ACC112 (cell line): ENCODE measurements at regions not wholly inside any gene's neighbourhood (a gene's known extent, or its start where the extent isn't known, plus 50 kb on each side); places are given as distances from the start of the nearest gene placed in this dataset.

Experiments used
- H2AFZ ChIP-seq: fragments of 200-600 bp; sonication (generic); one replicate; pipeline ENCODE4 v1.6.0; 2017; ENCODE audit warnings: antibody characterized with exemption, low read length; ENCODE audit not compliant: unreplicated experiment
- H3K27ac ChIP-seq: fragments of 200-600 bp; sonication (generic); 2 replicates; pipeline ENCODE4 v1.5.1; 2014; ENCODE audit warnings: low read depth, mild to moderate bottlenecking, antibody characterized with exemption, low read length, moderate library complexity
- H3K27me3 ChIP-seq: fragments of 200-600 bp; sonication (generic); 2 replicates; pipeline ENCODE4 v1.6.1; 2014; ENCODE audit warnings: mild to moderate bottlenecking, antibody characterized with exemption, low read length, moderate library complexity, mixed read lengths; ENCODE audit not compliant: insufficient read depth
- H3K36me3 ChIP-seq: fragments of 200-600 bp; sonication (generic); 2 replicates; pipeline ENCODE4 v1.6.1; 2016; ENCODE audit warnings: mild to moderate bottlenecking, antibody characterized with exemption, low read length, moderate library complexity, mixed read lengths; ENCODE audit not compliant: insufficient read depth
- H3K4me1 ChIP-seq: fragments of 200-600 bp; sonication (generic); one replicate; pipeline ENCODE4 v1.6.1; 2016; ENCODE audit warnings: low read length, mixed read lengths; ENCODE audit not compliant: insufficient read depth, unreplicated experiment, control insufficient read depth
- H3K4me3 ChIP-seq: fragments of 200-600 bp; sonication (generic); 2 replicates; pipeline ENCODE4 v1.5.1; 2014; ENCODE audit warnings: mild to moderate bottlenecking, low read depth, low read length
- H3K79me2 ChIP-seq: fragments of 200-600 bp; sonication (generic); one replicate; pipeline ENCODE4 v1.6.0; 2016; ENCODE audit warnings: low read length; ENCODE audit not compliant: control insufficient read depth, unreplicated experiment, insufficient read depth

DNA sequence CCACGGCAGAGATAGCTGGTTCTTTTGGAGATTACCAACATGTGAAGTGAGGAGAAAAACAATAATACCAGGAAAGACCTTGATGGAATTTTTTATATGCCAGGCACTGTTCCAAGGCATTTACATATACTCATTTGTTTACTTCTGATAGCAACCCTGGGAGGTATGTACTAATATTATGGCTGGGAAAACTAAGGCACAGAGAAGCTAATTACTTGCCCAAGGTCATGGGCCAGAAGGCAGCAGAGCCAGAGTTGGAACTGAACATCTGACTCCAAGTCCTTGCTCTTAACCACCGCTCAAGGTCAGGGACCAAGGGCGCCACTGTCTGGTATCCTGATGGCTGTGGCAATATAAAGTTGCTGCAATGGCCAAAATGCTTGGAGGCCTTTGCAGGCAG, 97.0 kb upstream of the KCNG1 start:
- Histone ChIP-seq H3K27me3 (no peaks in the 10 kb centered on the region), H3K4me3 (no peak overlapping the region), H3K27ac (no peak overlapping the region), H3K36me3 (no peaks in the 10 kb centered on the region), H3K4me1 (peaks cover 10% of the 10 kb centered on the region), H2AFZ (no peak overlapping the region), H3K79me2 (no peaks in the 10 kb centered on the region)

DNA sequence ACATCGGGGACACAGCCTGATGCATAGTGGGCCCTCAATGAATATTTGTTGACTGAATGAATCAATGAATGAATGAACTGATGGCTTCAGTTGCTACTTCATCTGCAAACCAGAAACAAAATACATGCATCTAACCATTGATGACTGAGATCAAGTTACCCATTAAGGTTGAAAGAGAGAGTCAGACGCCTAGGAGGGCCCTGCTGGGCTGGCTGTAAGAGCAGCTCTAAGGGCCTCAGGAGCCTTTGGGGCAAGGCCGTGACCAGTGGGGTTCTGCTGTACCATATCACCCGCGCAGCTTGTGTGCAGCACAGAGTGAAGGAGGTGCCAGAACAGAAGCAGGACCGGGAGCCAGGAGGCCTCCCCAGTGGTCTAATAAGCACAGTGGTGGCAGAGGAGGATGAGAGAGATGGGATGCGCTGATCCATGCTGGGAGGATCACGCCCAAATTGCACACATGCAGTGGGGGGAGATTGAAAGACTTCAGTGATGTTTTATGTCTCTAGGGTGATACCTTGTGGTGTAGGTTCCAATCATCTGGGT, 96.1 kb upstream of the KCNG1 start:
- Histone ChIP-seq H2AFZ (no peak overlapping the region), H3K4me3 (no peak overlapping the region), H3K4me1 (peaks cover 10% of the 10 kb centered on the region), H3K27ac (no peak overlapping the region), H3K36me3 (no peaks in the 10 kb centered on the region), H3K27me3 (no peaks in the 10 kb centered on the region), H3K79me2 (no peaks in the 10 kb centered on the region)

DNA sequence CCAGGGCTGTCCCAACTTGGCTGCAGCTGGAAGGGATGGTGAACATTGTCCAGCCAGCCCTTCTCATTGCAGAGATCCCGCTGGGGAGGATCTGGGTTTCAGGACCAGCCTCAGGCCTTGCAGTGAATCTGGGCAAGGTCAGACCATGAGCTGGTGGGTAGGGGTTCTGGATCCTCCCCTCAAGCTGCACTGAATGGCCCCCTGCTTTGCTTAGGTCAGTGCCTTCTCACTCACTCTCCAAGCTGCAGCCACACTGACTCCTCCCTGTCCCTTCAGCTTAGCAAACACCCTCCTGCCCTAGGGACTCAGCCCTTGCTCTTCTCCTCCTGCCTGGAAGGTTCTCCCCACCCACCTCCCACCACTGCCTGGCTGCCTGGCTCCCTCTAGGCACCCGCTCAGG, 95.3 kb upstream of the KCNG1 start:
- Histone ChIP-seq H3K27me3 (no peaks in the 10 kb centered on the region), H2AFZ (no peak overlapping the region), H3K27ac (no peak overlapping the region), H3K4me3 (no peak overlapping the region), H3K4me1 (peaks cover 10% of the 10 kb centered on the region), H3K36me3 (no peaks in the 10 kb centered on the region), H3K79me2 (no peaks in the 10 kb centered on the region)

DNA sequence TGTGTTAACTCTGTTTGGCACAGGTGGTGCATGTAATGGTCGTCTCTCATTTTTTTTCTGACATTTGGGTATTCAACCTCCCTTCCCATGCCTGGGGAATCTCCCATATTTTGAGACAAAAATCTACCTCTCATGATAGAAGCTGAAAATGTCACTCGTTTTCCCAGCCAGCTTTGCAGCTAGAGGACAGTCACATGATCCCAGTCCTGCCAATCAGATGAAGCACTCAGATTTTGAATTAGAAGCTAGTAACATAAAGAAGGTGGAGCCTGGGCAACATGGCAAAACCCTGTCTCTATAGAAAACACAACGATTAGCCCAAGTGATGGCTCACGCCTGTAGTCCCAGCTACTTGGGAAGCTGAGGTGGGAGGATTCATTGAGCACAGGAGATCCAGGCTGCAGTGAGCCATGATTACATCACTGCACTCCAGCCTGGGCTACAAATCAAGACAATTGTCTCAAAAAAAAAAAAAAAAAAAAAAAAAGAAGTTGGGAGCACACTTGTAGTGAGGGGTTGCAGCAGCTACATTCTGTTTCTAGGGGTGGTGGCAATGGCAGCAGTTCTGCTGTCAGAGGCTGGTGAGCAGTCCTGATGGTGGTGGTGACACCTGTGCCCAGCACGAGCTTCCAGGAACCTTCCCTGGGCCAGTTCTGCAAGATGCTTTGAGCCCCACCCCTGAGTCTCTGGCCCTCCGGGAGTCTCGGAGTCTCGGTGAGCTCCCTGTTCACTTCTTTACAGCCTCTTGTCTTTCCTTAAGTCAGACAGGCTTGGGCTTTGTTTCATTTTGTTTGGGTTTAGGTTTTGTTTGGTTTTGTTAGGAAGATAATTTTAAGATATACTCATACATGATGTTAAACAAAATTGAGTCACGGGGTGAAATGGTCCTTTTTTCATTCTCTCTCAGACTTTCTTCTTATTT, 94.1 kb upstream of the KCNG1 start:
- Histone ChIP-seq H3K4me3 (no peak overlapping the region), H3K36me3 (no peaks in the 10 kb centered on the region), H2AFZ (no peak overlapping the region), H3K4me1 (peaks cover 9% of the 10 kb centered on the region), H3K27me3 (peaks cover 6% of the 10 kb centered on the region; the same call in 1 of the 2 replicates), H3K79me2 (no peaks in the 10 kb centered on the region), H3K27ac (no peak overlapping the region)

DNA sequence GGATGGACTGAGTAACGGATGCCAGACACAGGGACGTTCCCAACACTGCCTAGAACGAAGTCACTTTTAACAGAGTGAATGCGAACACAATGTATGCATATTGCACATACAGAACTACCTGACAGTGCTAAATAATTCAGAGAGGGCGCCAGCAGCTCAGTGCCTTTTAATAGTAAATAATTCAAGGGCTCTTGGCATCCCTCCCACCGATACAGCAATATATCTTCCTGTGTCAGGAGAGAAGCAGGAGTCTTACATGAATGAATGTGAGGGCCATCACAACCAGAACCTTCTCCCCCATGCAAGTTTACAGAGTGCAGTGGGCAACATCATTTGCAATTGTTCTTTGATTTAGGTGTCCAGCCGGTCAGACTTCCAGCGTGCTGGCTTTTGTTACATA, 88.4 kb upstream of the KCNG1 start:
- Histone ChIP-seq H3K36me3 (no peaks in the 10 kb centered on the region), H3K4me3 (no peak overlapping the region), H3K4me1 (no peaks in the 10 kb centered on the region), H2AFZ (no peak overlapping the region), H3K27me3 (peaks cover 42% of the 10 kb centered on the region), H3K27ac (no peak overlapping the region), H3K79me2 (no peaks in the 10 kb centered on the region)

DNA sequence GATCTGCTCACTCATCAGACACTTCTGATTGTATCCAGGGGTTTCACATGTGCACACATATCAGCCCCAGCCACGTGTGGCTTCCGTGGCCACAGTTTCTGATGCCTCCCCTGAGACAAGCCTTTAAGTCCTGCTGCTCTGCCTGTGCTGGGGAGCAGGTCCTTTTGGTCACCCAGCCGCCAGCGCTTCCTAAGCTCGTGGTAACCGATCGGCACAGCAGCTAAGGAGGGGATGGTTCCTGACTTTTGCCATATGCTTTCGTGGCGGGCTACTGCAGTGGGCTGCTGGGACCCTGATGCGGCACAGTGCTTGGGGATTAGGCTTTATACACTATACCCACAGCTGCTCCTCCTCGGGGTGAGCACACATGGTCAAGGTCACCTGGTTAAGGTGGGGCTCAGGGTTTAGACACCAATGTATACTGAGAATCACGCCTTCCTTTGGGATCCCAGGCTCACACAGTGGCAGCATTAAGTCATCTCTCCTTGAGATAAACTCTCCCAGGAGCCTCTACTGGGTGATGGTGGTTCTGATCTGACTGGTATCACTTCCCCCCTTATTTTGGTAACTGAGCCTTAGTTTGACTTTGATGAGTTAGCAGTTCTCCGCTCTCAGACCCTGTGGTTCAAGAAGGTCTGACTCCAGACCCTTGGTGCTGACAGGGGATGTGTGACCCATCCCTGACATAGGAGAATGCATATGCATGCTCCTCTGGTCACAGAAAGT, 85.9 kb upstream of the KCNG1 start:
- Histone ChIP-seq H3K27me3 (peaks cover 52% of the 10 kb centered on the region), H3K4me3 (no peak overlapping the region), H2AFZ (no peak overlapping the region), H3K27ac (no peak overlapping the region), H3K4me1 (no peaks in the 10 kb centered on the region), H3K36me3 (no peaks in the 10 kb centered on the region), H3K79me2 (no peaks in the 10 kb centered on the region)

DNA sequence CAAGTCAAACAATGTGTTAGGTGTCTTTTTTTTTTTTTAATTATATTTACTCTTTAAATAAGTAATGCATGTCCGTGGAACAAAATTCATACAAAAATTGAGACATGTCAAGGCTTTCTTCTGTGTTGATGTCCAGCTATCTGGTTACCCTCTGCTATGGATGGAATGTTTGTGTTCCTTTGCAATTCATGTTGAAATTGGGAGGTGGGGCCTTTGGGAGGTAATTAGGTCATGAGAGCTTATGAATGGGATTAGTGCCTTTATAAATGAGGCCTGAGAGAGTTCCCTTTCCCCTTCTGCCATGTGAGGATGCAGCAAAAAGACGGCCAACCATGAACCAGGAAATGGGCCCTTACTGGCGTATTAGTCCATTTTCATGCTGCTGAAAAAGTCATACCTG, 83.1 kb upstream of the KCNG1 start:
- Histone ChIP-seq H3K36me3 (no peaks in the 10 kb centered on the region), H2AFZ (no peak overlapping the region), H3K27me3 (peaks cover 53% of the 10 kb centered on the region), H3K4me3 (no peak overlapping the region), H3K79me2 (no peaks in the 10 kb centered on the region), H3K4me1 (no peaks in the 10 kb centered on the region), H3K27ac (no peak overlapping the region)

DNA sequence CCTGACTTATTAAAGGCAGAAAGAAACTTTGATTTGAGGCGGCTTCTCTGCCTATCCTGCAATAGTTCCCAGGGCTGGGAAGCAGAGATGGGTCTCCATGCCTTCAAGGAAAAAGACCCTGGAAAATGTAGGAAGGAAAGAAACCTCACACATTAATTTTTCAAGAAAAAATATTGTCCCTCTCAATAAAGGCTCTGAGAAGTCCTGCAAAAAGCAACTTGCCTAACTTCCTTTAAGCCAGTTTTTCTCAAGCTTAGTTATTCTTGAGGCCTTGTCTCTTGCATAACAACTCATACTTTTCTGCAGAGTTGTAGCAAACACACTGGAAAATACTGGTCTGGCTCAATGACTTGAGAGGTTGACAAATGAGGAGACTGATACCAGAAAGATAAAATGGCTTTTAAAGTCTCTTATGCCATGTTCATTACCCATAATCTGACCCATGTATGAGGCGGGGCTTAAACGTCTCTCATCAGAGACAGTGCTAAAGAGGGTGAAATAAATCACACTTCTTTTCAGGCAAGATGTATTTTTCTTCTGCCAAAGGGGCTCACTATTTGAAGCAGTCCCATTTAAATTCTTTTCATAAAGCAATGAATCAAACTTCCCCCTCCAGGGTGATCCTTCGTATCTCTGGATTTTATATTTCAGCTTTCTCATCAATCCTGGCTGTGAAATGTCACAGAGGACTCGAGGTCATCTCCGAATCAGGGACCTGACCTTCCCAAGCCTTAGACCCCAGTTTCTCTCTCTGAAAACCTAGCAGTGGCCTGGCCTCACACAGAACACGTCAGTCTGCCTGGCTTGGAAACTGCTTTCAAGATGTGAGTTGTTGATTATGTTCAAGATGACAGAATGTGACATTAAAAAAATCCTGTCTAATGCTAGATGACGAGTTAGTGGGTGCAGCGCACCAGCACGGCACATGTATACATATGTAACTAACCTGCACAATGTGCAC, 82.3 kb upstream of the KCNG1 start:
- no peaks in the 10 kb centered on the region for H3K36me3 ChIP-seq
- H2AFZ ChIP-seq: no peak overlapping the region
- H3K79me2 ChIP-seq: no peaks in the 10 kb centered on the region
- H3K4me1 ChIP-seq: no peaks in the 10 kb centered on the region
- H3K27me3 ChIP-seq: peaks cover 51% of the 10 kb centered on the region
- no peak overlapping the region for H3K27ac ChIP-seq
- no peak overlapping the region for H3K4me3 ChIP-seq

GRCh38 chr20:51100617-51101016, 77.7 kb upstream of the KCNG1 start:
- H3K79me2 ChIP-seq: no peaks in the 10 kb centered on the region
- no peak overlapping the region for H3K27ac ChIP-seq
- H3K36me3 ChIP-seq: no peaks in the 10 kb centered on the region
- no peak overlapping the region for H2AFZ ChIP-seq
- H3K4me3 ChIP-seq: no peak overlapping the region
- peaks cover 61% of the 10 kb centered on the region for H3K27me3 ChIP-seq
- no peaks in the 10 kb centered on the region for H3K4me1 ChIP-seq

GRCh38 chr20:51098284-51098810, 75.4 kb upstream of the KCNG1 start:
- Histone ChIP-seq H3K4me3 (no peak overlapping the region), H3K27ac (no peak overlapping the region), H2AFZ (no peak overlapping the region), H3K27me3 (peaks cover 71% of the 10 kb centered on the region), H3K4me1 (no peaks in the 10 kb centered on the region), H3K36me3 (no peaks in the 10 kb centered on the region), H3K79me2 (no peaks in the 10 kb centered on the region)
